ENCODE measurements at regions not wholly inside any gene's neighbourhood (a gene's known extent, or its start where the extent isn't known, plus 50 kb on each side); places are given as distances from the start of the nearest gene placed in this dataset.

DNA sequence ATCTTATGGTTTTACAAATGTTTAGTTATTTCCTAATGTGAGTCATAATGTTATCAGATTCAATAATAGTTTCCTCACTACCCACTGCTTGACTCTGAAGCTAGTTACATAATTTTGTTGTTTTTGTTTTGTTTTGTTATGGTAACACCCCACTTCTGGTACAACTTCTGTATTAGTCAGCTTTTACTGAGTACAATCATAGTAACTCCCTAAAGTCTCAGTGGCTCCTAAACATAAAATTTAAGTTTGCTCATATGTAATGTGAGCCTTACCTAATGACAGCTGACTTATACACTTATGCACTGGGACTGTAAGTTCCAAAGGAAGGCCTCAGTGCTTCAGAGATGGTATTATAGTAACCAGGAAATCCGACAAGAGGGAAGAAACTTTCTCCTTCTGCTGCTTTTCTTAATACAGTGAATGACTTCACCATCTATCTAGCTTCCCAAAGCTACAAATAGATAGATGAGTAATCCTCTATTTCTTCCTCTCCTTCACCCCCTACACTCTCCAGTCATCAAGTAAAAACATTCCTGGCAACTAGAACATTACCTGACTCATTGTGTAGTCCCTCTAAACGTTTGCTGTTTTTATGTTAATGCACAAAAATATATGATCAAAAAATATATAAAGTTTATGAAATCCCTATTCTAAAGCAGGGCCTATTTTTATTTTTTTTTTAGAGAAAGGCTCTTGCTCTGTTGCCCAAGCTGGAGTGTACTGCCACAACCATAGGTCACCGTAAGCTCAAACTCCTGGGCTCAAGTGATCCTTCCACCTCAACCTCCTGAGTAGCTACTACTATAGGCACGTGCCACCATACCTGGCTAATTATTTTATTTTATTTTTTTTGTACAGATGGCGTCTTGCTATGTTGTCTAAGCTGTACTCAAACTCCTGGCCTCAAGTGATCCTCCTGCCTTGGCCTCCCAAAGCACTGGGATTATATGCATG, 563.0 kb downstream of the SOX6 start:
- H3K27me3 Mint-ChIP-seq (ENCODE audit: insufficient read depth), result no peaks in the 10 kb centered on the region; the same call in 1 of the 2 replicates
- peaks cover 32% of the 10 kb centered on the region for H3K9me3 Mint-ChIP-seq
- peak overlapping the region; percentile 51; the same call in 1 of the 2 replicates for H3K27ac Mint-ChIP-seq
- H3K4me3 Mint-ChIP-seq, result no peak overlapping the region
- DNase-seq, result peak; percentile 70
- TF ChIP-seq, protein P1, sequence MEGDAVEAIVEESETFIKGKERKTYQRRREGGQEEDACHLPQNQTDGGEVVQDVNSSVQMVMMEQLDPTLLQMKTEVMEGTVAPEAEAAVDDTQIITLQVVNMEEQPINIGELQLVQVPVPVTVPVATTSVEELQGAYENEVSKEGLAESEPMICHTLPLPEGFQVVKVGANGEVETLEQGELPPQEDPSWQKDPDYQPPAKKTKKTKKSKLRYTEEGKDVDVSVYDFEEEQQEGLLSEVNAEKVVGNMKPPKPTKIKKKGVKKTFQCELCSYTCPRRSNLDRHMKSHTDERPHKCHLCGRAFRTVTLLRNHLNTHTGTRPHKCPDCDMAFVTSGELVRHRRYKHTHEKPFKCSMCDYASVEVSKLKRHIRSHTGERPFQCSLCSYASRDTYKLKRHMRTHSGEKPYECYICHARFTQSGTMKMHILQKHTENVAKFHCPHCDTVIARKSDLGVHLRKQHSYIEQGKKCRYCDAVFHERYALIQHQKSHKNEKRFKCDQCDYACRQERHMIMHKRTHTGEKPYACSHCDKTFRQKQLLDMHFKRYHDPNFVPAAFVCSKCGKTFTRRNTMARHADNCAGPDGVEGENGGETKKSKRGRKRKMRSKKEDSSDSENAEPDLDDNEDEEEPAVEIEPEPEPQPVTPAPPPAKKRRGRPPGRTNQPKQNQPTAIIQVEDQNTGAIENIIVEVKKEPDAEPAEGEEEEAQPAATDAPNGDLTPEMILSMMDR (IDR thresholded peaks at IDR 0.05), result no peak
- H3K36me3 Mint-ChIP-seq (ENCODE audit: low read depth), result peaks cover 5% of the 10 kb centered on the region; the same call in 1 of the 2 replicates
- H3K4me1 Mint-ChIP-seq (ENCODE audit: low read depth), result no peaks in the 10 kb centered on the region; the same call in 1 of the 2 replicates

DNA sequence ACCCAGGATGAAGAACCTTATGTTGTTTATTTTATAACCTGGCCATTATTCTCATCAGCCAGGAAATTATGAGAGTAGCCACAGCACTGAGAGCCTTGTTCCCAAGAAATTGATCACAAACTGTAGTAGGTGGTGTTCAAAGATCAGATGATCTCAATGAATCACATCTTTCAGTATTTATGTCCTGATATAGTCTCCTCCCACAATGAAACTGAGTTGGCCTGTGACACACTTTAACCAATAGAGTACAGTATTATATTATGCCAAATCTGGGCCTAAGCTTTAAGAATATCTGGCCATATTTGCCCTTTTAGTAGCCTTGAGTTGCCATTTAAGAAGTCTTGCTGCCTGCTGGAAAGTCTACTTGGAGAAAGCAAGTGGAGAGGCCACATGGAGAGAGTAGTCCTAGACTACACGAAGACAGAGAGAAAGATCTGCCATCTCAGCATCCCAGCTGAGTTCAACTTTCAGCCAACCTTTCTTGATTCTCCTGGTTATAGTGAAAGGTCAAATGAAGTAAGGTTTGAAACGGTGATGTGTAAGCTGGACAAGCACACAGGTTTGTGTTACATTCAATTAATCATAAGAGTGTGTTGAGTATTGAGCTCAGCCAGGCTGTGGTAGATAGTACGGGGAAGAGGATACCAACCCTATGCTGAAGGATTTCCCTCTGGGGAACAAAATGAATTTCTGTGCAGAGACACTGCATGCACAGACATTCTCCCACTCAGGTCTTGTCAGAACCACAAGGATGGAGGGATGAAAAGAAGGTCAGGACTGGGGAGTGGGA, 561.8 kb downstream of the SOX6 start:
- Mint-ChIP-seq H3K27ac (no peak overlapping the region), H3K27me3 (ENCODE audit: insufficient read depth) (no peaks in the 10 kb centered on the region), H3K9me3 (peaks cover 32% of the 10 kb centered on the region), H3K4me3 (no peak overlapping the region), H3K4me1 (ENCODE audit: low read depth) (no peaks in the 10 kb centered on the region; the same call in 1 of the 2 replicates), H3K36me3 (ENCODE audit: low read depth) (peaks cover 5% of the 10 kb centered on the region; the same call in 1 of the 2 replicates)
- DNase-seq, result no peak
- TF ChIP-seq, protein P1 (IDR thresholded peaks at IDR 0.05), result no peak

DNA sequence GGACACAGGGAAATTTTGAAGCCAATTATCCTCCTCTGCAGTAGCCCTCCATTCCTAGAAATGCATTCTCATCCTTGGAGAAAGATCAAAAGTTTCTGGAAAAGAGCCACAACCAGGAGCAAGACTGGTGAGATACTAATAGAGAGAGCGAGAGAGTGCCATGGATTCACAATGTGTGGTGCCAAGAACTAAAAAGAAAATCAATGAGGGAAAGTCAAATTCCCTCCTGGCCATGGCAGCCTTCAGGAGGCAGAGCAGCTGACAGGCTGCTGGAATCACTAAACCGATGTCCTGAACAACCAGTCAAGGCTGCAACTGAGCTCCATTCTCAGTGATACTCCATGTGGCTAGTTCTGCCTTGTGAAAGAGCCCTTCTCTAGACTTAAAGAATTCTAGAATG, 561.0 kb downstream of the SOX6 start:
- Mint-ChIP-seq H3K27ac (no peak overlapping the region), H3K27me3 (ENCODE audit: insufficient read depth) (no peaks in the 10 kb centered on the region), H3K36me3 (ENCODE audit: low read depth) (peaks cover 5% of the 10 kb centered on the region; the same call in 1 of the 2 replicates), H3K4me1 (ENCODE audit: low read depth) (no peaks in the 10 kb centered on the region; the same call in 1 of the 2 replicates), H3K9me3 (peaks cover 32% of the 10 kb centered on the region), H3K4me3 (no peak overlapping the region)
- TF ChIP-seq, protein P1 (IDR thresholded peaks at IDR 0.05), result no peak
- no peak for DNase-seq

DNA sequence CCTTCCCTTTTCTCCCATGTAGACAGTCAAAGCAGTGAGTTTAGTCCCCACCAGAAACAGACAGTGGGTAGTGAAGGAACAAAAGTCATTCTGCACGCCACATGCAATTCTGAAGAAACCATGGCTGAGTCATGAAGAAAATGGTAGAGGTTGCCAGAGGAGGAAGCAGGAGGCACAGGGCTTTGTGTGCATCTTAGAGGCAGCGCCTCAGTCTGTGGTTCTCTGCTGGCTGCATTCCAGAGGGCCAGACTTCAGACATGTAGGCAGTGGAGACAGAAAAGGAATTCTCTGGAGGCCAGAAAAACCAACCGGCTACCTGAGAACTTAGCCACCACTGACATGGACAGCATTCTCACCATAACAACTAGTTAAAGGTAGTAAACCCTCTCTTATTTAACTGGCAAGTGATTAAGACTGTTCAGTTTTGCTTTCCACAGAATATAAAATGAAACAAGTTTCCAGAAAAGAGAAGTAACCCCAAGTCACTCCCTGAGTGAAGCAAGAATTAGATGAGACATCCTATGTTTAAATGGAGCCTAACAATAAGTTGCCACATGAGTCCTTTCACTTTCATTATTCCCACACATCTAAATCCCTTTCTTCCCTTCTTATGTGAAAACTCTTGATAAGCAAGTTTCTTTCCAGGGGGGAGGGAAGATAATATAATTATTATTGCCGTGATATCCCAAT, 556.1 kb downstream of the SOX6 start:
- no peak overlapping the region for H3K27ac Mint-ChIP-seq
- peak; percentile 36 for DNase-seq
- peaks cover 2% of the 10 kb centered on the region for H3K27me3 Mint-ChIP-seq (ENCODE audit: insufficient read depth)
- H3K36me3 Mint-ChIP-seq (ENCODE audit: low read depth), result no peaks in the 10 kb centered on the region
- TF ChIP-seq, protein P1 (IDR thresholded peaks at IDR 0.05), result no peak
- H3K4me1 Mint-ChIP-seq (ENCODE audit: low read depth), result no peaks in the 10 kb centered on the region
- H3K4me3 Mint-ChIP-seq, result no peak overlapping the region; the same call in 1 of the 2 replicates
- H3K9me3 Mint-ChIP-seq, result peaks cover 32% of the 10 kb centered on the region

DNA sequence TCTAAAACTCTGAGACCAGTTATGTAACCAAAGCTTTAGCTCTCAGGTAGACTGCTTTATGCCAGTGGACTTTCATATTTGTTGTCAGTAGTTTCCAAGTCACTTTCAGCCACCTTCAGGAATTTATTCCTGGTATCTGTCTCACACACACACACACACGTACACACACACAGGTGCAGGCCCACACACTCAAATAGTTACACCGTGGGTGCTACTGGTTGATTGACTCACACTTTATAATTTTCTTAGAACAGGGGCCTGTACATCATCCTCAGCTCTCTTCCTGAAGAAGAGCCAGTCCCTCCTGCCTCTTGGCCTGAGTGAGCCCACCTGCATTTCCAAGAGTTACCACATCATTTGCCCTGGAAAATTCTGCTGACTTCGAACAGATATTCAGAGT, 555.2 kb downstream of the SOX6 start:
- no peaks in the 10 kb centered on the region for H3K36me3 Mint-ChIP-seq (ENCODE audit: low read depth)
- TF ChIP-seq, protein P1 (IDR thresholded peaks at IDR 0.05), result no peak
- peaks cover 29% of the 10 kb centered on the region for H3K9me3 Mint-ChIP-seq

More for the DNA sequence above, 555.2 kb downstream of the SOX6 start:
- no peak for DNase-seq
- Mint-ChIP-seq H3K27me3 (ENCODE audit: insufficient read depth) (peaks cover 2% of the 10 kb centered on the region), H3K4me1 (ENCODE audit: low read depth) (no peaks in the 10 kb centered on the region), H3K27ac (no peak overlapping the region), H3K4me3 (no peak overlapping the region)

All from HFFc6 (cell line).